ENCODE measurements at regions not wholly inside any gene's neighbourhood (a gene's known extent, or its start where the extent isn't known, plus 50 kb on each side); places are given as distances from the start of the nearest gene placed in this dataset.

GRCh38 chr10:20391629-20392028 is 505.5 kb downstream of the NEBL start:
- TF ChIP-seq, protein P1, sequence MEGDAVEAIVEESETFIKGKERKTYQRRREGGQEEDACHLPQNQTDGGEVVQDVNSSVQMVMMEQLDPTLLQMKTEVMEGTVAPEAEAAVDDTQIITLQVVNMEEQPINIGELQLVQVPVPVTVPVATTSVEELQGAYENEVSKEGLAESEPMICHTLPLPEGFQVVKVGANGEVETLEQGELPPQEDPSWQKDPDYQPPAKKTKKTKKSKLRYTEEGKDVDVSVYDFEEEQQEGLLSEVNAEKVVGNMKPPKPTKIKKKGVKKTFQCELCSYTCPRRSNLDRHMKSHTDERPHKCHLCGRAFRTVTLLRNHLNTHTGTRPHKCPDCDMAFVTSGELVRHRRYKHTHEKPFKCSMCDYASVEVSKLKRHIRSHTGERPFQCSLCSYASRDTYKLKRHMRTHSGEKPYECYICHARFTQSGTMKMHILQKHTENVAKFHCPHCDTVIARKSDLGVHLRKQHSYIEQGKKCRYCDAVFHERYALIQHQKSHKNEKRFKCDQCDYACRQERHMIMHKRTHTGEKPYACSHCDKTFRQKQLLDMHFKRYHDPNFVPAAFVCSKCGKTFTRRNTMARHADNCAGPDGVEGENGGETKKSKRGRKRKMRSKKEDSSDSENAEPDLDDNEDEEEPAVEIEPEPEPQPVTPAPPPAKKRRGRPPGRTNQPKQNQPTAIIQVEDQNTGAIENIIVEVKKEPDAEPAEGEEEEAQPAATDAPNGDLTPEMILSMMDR (IDR thresholded peaks at IDR 0.05; ENCODE audit: control extremely low read depth in 1 of 3, insufficient read depth in 1 of 3, low read depth in 1 of 3, low read length in 3 of 3): no peak
- TF ChIP-seq RAD21 (IDR thresholded peaks at IDR 0.05 in 1 of 2, conservative IDR thresholded peaks at IDR 0.05 in 1 of 2; ENCODE audit: low read depth in 2 of 2, low read length in 2 of 2): no peak

Measured in H1 (cell line).